ENCODE measurements at regions not wholly inside any gene's neighbourhood (a gene's known extent, or its start where the extent isn't known, plus 50 kb on each side); places are given as distances from the start of the nearest gene placed in this dataset.
"Not testable (repeated sequence)": the region's sequence is repeated elsewhere in the genome, so short reads cannot be mapped to it uniquely, and the experiment has no call there.

GRCh38 chr5:116751684-116752083, 177.1 kb upstream of the SEMA6A start:
- no peak for DNase-seq (ENCODE audit: low read depth, low spot score)

DNA sequence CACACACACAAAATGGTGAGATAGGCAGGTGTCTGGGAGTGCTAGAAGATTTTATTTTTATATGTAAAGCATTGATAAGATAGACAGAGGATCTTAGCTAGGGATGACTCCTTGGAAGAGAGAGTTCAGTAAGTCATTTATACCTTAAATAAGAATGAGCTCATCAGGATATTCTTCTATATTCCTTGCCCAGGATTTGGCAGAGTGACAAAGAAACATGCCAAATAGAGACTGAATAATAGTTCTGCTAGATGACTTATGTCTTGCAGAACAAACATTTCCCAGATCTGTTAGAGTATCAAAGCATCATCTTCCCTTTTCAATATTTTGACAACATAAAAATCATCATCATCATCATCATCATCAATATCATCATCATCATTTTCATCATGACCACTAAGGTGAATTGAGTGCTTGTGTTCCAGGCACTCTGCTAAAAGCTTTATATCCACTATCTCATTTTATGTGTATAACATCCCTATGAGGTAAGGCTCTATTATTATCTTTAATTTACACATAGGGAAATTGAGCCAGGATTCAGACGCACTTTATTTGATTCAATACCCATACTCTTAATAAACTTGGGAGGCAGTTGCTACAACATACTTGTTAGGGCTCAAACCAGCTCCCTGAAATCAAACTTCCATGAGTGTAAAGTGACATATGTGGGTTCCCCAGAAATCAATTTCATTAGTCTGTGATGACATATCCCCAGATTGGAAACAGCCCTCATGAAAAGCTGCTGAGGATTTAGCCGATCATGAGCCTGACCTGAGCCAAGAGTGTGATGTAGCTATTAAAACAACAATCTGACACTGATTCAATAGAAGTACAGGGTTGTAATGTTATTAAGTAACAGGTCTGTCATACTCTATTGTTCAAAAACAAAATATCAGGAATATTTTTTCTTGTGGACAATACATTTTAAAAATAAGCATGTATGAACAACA, 176.3 kb upstream of the SEMA6A start:
- DNase-seq (ENCODE audit: low read depth, low spot score) = no peak

- no peak for DNase-seq (ENCODE audit: low read depth, low spot score)
Measured at GRCh38 chr5:116747881-116748280, 173.3 kb upstream of the SEMA6A start.

GRCh38 chr5:116746668-116747067, 172.0 kb upstream of the SEMA6A start:
- no peak for DNase-seq (ENCODE audit: low read depth, low spot score)

DNA sequence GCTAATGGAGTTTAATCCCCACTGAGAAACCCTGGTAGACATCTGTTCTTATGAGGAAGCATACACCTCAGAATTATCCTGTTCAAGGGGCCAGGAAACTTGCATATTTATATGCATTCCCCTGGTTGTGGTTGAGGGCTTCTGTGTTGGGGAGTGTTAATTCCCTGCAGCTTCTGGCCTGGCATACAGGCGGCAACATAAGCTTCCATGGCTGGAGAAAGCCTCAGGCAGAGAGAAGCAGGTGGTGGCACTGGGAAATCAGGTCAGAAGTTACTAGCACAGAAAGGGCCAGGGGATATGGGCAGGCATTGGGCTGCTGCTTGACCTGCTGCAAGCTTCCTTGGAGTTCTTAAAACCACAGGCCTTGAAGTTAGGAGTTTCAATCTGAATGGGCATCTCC, 166.1 kb upstream of the SEMA6A start:
- DNase-seq (ENCODE audit: low read depth, low spot score) = no peak

DNA sequence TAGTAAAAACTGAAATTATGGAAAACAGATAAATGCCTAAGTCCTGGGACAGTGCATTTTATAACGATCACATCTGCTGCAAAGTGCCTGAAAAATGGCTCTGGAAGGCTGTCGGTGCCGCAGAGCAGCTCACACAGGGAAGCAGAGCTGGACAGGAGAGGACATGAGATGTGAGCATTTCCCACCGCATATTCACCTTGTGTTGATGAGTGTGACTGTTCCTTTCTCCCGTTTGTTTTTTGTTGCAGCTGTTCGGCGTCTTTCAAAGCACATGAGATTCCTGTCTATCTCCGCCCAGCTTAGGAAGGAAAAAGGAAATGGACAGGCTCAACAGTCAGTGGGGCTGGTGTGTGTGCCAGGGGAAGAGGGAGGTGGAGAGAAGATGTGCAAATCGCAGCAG, 164.9 kb upstream of the SEMA6A start:
- no peak for DNase-seq (ENCODE audit: low read depth, low spot score)

GRCh38 chr5:116738615-116739261, 164.1 kb upstream of the SEMA6A start:
- DNase-seq (ENCODE audit: low read depth, low spot score) = no peak

GRCh38 chr5:116738239-116738614, 163.6 kb upstream of the SEMA6A start:
- peak; percentile 41 for DNase-seq (ENCODE audit: low read depth, low spot score)

- no peak for DNase-seq (ENCODE audit: low read depth, low spot score)
Measured at GRCh38 chr5:116736671-116737070, 162.0 kb upstream of the SEMA6A start.

- DNase-seq (ENCODE audit: low read depth, low spot score) = peak; percentile 48
Measured at GRCh38 chr5:116733991-116734975, 159.7 kb upstream of the SEMA6A start.

- no peak for DNase-seq (ENCODE audit: low read depth, low spot score)
Measured at GRCh38 chr5:116732591-116732990, 158.0 kb upstream of the SEMA6A start.

DNA sequence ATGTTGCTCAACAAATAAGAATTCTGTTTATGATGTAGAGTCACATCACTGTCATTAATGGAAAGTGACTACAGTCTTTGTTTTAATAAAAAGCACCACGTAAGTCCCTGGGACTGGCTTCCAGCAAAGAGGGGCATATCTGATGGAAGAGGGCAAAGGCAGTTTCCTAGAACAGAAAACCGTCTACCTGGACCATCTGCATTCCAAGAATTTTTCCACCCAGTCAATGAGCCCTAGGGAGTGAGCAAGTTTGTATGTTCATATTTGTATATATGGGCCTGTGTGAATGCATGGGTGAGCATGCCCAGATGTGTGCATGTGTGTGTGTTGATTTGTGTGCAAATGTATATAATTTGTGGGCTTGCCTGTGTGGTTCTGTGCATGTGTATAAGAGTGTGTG, 156.8 kb upstream of the SEMA6A start:
- DNase-seq (ENCODE audit: low read depth, low spot score) = peak; percentile 32

DNA sequence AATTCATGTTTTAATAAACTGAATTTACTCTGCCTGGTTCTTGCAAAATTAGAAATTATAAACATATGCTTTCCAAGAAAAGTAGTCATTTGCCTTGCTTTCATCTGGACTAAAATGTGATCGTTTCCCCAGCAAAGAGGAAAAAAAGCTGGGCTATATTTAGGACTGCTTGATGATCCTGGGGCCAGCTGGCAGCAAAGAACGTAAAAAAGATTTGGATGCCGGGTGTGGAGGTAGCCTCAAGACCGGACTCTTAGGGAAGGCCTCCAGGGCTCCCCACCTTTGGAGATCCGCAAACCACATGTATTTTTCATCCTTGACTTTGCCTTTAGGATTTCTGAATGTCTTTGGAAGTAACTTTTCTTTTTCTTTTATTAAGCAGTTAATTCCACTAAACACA, 156.1 kb upstream of the SEMA6A start:
- DNase-seq (ENCODE audit: low read depth, low spot score) = no peak

DNA sequence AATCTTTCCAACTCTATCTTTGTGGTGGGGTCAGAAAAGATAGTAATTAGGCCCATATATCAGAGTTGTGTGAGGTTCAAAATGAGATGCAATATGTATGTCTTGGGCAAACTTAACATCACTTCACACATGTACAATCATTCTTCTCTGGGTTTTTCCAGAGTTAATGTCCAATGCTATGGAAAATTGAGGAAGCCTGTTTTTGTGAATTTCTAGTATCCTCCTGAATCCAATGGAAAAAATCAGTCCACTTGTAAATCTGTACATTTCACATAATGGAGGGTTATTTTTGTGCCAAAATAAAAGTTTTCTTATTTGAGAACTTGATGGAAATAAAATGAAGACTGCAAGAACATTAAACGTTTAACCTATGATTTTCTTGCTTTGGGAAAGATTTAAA, 155.6 kb upstream of the SEMA6A start:
- DNase-seq (ENCODE audit: low read depth, low spot score) = no peak

DNA sequence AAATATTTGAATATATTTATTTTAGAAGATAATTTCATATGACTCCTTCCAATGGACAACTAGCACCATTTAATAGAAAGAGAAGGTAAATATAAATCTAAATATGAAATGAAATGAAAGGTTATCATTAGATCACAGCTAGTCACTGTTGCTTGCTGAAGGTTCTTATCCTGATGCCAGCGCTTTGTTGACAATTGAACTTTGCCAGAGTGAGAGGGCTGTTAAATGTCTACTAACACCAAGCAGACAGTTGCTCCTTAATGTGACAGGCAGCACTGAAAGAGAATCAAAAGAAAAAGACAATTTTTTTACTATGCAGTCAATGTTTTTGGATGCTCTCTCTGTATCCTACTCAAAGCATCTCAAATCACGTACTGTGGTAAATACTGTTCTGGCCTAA, 152.6 kb upstream of the SEMA6A start:
- no peak for DNase-seq (ENCODE audit: low read depth, low spot score)

- DNase-seq (ENCODE audit: low read depth, low spot score) = not testable (repeated sequence)
Measured at GRCh38 chr5:116726180-116726579, 151.6 kb upstream of the SEMA6A start.

DNA sequence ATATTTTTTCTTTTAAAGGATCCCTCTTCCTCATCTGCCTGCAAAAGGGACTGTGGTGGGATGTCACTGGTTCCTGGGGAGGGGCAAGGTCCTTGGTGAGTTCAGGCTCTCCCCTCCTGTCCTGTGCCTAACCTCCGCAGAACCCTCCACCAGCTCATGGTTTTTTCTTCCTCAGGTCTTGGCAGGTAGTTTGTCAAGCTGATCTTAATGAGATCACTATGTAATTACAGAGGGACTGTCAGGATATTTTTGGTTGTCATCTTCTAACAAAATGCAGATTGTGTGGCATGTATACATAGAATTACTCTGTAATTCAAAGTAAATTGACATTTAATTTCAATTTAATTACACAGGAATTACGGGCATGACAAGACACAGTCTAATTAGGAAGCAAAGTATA, 150.3 kb upstream of the SEMA6A start:
- no peak for DNase-seq (ENCODE audit: low read depth, low spot score)

GRCh38 chr5:116722651-116723050, 148.0 kb upstream of the SEMA6A start:
- DNase-seq (ENCODE audit: low read depth, low spot score) = no peak

- DNase-seq (ENCODE audit: low read depth, low spot score) = no peak
Measured at GRCh38 chr5:116719106-116719505, 144.5 kb upstream of the SEMA6A start.

DNA sequence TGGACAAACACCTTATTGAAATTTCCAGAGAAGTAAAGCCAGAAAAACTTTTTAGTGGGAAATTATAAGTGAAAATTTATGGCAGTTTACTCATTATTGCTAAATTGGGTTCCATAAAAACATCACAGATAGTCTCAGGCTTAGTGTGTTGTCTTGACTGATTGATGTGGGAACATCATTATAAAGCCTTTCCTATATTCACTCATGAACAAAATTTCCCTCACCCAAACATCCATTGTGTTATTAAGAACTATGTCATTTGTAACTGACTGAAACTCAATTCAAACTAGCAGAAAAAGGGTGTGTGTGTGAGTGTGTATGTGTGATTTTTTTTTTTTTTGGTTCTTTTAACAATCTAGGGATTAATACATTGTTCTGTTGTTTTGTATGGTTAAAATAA, 143.7 kb upstream of the SEMA6A start:
- DNase-seq (ENCODE audit: low read depth, low spot score) = no peak

- DNase-seq (ENCODE audit: low read depth, low spot score) = peak; percentile 60
Measured at GRCh38 chr5:116709082-116709481, 134.5 kb upstream of the SEMA6A start.

DNA sequence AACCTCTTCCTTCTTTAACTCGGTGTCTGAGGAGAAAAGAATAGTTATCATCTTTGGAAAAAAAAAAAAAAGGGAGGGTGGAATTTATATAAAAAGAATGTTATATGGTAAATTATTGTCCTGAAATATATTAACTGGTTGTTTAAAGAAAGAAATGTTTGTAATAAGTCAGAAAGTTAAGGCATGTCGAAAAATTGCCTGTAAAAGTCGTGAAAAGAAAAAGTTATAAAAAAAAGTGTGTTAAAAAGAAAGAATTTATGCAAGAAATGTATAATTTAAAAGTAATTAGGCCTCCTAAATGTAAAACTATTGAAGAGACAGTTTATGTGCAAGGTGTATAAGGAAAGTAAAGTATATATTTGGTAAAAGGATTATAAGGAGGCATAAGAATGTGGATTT, 130.5 kb upstream of the SEMA6A start:
- DNase-seq (ENCODE audit: low read depth, low spot score) = not testable (repeated sequence)

Data from ELF-1 (cell line).